ENCODE measurements at regions not wholly inside any gene's neighbourhood (a gene's known extent, or its start where the extent isn't known, plus 50 kb on each side); places are given as distances from the start of the nearest gene placed in this dataset.

DNA sequence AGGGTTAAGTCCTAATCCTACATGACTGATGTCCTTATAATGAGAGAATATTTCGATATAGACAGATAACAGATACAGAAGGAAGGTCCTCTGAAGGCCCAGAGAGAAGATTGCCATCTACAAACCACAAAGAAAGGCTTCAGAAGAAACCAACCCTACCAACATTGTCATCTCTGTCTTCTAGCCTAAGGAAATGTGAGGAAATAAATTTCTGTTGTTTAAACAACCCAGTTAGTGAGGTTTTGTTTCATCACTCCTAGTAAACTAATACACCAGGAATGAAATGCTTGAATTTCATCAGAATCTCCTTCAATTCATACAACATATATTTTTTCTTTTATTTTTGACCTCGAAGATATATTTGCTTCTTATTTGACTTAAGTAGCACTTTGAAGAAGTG, 1527.8 kb downstream of the STIM2 start:
- Histone ChIP-seq H3K9ac (ENCODE audit: low read length) (no peak overlapping the region), H3K27me3 (ENCODE audit: control insufficient read depth, insufficient read depth, low read length) (no peaks in the 10 kb centered on the region), H3K4me3 (ENCODE audit: low read length) (no peak overlapping the region), H3K4me1 (ENCODE audit: control insufficient read depth, insufficient read depth, low read length) (no peaks in the 10 kb centered on the region), H3K36me3 (ENCODE audit: control insufficient read depth, insufficient read depth, low read length) (no peaks in the 10 kb centered on the region), H3K27ac (ENCODE audit: low read depth, low read length) (no peak overlapping the region)

DNA sequence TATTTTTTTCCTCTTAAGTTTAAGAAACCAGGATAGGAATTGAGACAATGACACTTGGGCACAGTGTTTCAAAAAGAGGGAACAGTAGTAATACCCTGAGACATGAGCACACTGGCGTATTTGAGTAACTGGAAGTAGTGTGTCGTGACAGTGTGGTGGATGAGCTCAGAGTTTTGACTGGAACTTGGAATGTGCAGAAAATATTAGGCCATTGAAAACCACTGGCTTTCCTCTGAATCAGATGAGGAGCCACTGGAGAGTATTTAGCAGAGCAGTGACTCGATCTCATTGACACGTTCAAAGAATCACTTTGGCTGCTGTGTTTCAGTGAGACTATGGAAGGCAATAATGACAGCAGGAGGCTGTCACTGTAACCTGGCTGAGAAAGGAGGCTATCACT, 1531.2 kb downstream of the STIM2 start:
- Histone ChIP-seq H3K4me3 (ENCODE audit: low read length) (no peak overlapping the region), H3K4me1 (ENCODE audit: control insufficient read depth, insufficient read depth, low read length) (no peaks in the 10 kb centered on the region), H3K36me3 (ENCODE audit: control insufficient read depth, insufficient read depth, low read length) (no peaks in the 10 kb centered on the region), H3K27me3 (ENCODE audit: control insufficient read depth, insufficient read depth, low read length) (no peaks in the 10 kb centered on the region), H3K9ac (ENCODE audit: low read length) (no peak overlapping the region), H3K27ac (ENCODE audit: low read depth, low read length) (no peak overlapping the region)

DNA sequence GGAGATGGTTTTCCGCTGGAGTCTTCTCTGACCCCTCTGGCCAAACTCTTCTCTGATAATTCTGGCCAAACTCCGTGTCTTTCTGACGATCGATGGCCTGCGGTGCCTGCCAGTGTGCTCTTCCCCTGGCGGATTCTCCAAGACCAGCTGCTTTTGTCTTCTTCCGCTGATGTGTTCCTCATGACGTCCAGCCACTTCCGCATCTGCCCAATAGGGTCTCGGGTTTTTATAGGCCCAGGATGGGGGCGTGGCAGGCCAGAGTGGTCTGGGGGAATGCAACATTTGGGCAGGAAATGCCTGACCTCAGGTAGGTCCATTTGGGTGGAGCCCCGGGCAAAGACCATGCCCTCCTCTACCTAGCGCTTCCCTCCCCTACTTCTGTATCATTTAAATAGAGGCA, 1542.1 kb downstream of the STIM2 start:
- Histone ChIP-seq H3K27ac (ENCODE audit: low read depth, low read length) (no peak overlapping the region), H3K27me3 (ENCODE audit: control insufficient read depth, insufficient read depth, low read length) (no peaks in the 10 kb centered on the region), H3K36me3 (ENCODE audit: control insufficient read depth, insufficient read depth, low read length) (no peaks in the 10 kb centered on the region), H3K9ac (ENCODE audit: low read length) (no peak overlapping the region), H3K4me3 (ENCODE audit: low read length) (no peak overlapping the region), H3K4me1 (ENCODE audit: control insufficient read depth, insufficient read depth, low read length) (no peaks in the 10 kb centered on the region)

DNA sequence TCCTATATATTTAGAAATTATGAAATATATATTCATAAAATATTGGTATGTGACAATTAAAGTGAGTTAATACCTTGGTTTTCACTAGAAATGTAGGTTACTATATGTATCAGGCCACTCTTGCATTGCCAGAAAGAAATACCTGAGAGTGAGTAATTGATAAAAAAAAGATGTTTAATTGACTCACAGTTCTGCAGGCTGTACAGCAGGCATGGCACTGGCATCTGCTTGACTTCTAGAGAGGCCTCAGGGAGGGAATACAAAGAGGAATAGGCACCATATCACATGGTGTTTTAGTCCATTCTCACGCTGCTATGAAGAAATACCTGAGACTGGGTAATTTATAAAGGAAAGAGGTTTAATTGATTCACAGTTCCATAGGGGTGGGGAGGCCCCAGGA, 1560.6 kb downstream of the STIM2 start:
- H3K36me3 ChIP-seq (ENCODE audit: control insufficient read depth, insufficient read depth, low read length), result no peaks in the 10 kb centered on the region
- H3K4me1 ChIP-seq (ENCODE audit: control insufficient read depth, insufficient read depth, low read length), result no peaks in the 10 kb centered on the region
- no peak overlapping the region for H3K9ac ChIP-seq (ENCODE audit: low read length)
- H3K4me3 ChIP-seq (ENCODE audit: low read length), result no peak overlapping the region
- no peak overlapping the region for H3K27ac ChIP-seq (ENCODE audit: low read depth, low read length)
- H3K27me3 ChIP-seq (ENCODE audit: control insufficient read depth, insufficient read depth, low read length), result no peaks in the 10 kb centered on the region

DNA sequence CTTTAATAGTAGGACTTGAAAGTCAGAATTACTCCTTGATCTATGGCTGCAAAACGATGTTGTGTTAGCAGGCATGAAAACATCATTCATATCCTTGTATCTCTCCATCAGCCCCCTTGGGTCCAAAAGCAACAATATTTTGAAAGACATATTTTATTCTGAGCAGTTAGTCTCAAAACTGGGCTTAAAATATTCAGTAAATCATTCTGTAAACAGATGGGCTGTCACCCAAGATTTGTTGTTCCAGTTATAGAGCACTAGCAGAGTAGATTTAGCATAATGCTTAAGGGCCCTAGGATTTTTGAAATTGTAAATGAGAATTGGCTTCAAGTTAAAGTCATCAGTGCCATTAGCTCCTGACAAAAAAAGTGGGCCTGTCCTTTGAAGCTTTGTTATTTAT, 1565.6 kb downstream of the STIM2 start:
- H3K4me1 ChIP-seq (ENCODE audit: control insufficient read depth, insufficient read depth, low read length), result no peaks in the 10 kb centered on the region
- H3K9ac ChIP-seq (ENCODE audit: low read length), result no peak overlapping the region
- no peak overlapping the region for H3K4me3 ChIP-seq (ENCODE audit: low read length)
- H3K36me3 ChIP-seq (ENCODE audit: control insufficient read depth, insufficient read depth, low read length), result no peaks in the 10 kb centered on the region
- no peaks in the 10 kb centered on the region for H3K27me3 ChIP-seq (ENCODE audit: control insufficient read depth, insufficient read depth, low read length)
- no peak overlapping the region for H3K27ac ChIP-seq (ENCODE audit: low read depth, low read length)

DNA sequence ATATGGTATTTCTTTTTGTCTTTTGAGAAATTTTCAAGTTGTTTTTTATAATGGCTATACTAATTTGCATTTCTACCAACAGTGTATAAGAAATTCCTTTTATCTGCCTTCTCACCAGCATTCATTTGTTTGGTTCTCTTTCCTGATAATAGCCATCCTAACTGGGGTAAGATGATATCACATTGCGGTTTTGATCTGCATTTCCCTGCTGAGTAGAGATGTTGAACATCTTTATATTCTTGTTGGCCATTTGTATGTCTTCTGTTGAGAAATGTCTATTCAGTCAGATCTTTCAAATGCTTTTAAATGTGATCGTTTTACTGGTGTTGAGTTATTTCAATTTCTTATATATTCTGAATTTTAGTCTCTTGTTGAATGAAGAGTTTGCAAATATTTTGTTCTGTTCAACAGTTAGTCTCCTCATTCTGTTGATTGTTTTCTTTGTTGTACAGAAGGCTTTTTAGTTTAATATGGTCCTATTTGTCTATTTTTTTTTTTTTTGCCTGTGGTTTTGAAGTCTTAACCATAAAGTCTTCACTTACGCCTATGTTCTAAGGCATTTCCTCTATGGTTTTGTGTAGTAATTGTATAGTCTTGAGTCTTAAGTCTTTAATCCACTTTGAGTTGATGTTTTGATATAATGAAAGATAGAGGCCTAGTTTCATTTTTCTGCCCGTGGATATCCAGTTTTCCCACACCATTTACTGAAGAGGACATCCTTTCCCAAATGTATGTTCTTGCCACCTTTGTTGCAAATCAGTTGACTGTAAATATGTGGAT, 1566.9 kb downstream of the STIM2 start:
- Histone ChIP-seq H3K9ac (ENCODE audit: low read length) (no peak overlapping the region), H3K36me3 (ENCODE audit: control insufficient read depth, insufficient read depth, low read length) (no peaks in the 10 kb centered on the region), H3K27me3 (ENCODE audit: control insufficient read depth, insufficient read depth, low read length) (no peaks in the 10 kb centered on the region), H3K27ac (ENCODE audit: low read depth, low read length) (no peak overlapping the region), H3K4me3 (ENCODE audit: low read length) (no peak overlapping the region), H3K4me1 (ENCODE audit: control insufficient read depth, insufficient read depth, low read length) (no peaks in the 10 kb centered on the region)

DNA sequence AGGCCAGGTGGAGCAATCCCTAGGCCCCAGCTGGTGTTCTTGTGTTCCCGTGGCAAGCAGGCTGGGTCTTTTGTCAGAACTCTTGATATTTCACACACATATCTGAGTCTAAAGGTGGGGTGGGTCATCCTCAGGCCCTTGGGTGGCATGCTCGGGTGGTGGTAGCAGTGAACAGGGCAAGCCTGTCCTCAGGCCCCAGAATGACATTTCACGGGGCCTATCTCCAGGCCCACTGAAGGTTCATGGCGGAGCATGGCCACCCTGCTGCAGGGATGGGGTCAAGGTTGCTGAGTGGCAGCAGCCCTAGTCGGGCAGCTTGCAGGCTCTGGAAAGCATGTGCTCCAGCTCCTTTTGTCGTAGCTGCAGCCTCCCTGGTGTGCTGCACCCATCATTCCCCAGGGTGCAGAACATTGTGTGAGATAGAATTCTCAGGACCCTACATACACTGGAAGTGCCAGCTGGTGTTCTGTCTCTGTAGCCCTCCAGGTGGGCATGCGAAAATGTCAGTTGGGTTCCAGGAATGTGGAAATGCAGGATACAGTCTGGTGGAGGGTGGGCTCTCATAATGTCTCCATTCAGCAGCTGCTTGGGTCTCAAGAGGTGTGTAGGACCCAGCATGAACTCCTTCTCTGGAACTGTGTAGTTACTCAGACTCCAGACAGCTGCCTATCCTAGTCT, 1571.8 kb downstream of the STIM2 start:
- no peak overlapping the region for H3K9ac ChIP-seq (ENCODE audit: low read length)
- no peak overlapping the region for H3K4me3 ChIP-seq (ENCODE audit: low read length)
- no peaks in the 10 kb centered on the region for H3K36me3 ChIP-seq (ENCODE audit: control insufficient read depth, insufficient read depth, low read length)
- H3K4me1 ChIP-seq (ENCODE audit: control insufficient read depth, insufficient read depth, low read length), result no peaks in the 10 kb centered on the region
- H3K27ac ChIP-seq (ENCODE audit: low read depth, low read length), result no peak overlapping the region
- no peaks in the 10 kb centered on the region for H3K27me3 ChIP-seq (ENCODE audit: control insufficient read depth, insufficient read depth, low read length)

DNA sequence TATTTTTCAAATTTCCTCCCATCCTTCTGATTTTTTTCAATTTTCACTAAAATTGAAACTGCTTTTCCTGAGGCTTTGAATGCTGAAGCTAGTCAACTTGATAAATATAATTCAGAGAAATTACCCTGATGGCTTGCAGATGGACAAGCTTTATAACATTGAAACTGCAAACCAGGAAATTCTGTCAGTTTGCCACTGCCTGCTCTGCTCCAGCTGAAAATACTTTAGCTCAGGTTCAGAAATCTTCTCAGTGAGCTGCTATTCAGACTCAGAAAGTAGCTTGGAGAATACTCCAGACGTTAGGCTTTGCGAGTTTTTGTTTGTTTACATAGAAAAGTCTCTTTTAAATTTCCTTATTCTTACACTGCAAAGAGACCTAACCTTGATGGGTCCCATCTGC, 1574.7 kb downstream of the STIM2 start:
- Histone ChIP-seq H3K9ac (ENCODE audit: low read length) (no peak overlapping the region), H3K36me3 (ENCODE audit: control insufficient read depth, insufficient read depth, low read length) (no peaks in the 10 kb centered on the region)

DNA sequence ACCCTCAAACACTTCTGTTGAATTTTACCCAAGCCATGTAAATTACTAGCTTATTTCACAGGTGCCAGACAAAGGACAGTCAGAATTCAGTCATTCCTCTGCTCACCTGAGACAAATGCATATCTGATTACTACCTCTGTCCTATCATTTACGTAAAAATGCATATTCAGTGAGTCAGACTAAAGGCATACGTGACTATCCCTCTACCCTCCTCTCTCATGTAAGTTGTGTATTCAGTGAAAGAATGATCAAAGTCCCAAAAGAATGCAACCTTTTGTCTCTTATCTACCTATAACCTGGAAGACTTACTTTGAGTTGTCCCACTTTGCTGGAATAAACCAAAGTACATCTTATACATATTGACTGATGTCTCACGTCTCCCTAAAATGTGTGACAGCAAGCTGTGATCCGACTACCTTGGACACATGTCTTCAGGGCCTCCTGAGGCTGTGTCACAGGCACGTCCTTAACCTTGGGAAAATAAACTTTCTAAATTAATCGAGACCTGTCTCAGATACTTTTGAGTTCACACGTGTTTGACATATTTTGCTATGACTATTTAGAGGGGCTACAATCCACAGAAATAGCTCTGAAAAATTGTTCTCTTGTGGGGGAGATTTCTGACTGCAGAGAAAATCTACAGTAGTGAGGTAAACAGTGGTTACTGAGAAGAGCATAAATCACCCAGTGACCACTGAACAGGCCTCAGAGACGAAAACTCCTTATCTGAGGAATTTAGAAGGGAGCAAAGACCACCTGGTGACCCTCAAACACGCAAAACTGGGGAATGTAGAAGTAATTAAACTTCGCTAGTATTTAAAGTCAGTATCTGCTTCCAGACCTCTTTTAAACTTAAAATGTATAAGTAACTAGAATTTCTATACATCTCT, 1575.8 kb downstream of the STIM2 start:
- no peak overlapping the region for H3K27ac ChIP-seq (ENCODE audit: low read depth, low read length)
- no peak overlapping the region for H3K9ac ChIP-seq (ENCODE audit: low read length)
- H3K36me3 ChIP-seq (ENCODE audit: control insufficient read depth, insufficient read depth, low read length), result no peaks in the 10 kb centered on the region
- H3K4me3 ChIP-seq (ENCODE audit: low read length), result no peak overlapping the region
- no peaks in the 10 kb centered on the region for H3K27me3 ChIP-seq (ENCODE audit: control insufficient read depth, insufficient read depth, low read length)
- no peaks in the 10 kb centered on the region for H3K4me1 ChIP-seq (ENCODE audit: control insufficient read depth, insufficient read depth, low read length)

More for the DNA sequence above, 1574.7 kb downstream of the STIM2 start:
- H3K27ac ChIP-seq (ENCODE audit: low read depth, low read length), result no peak overlapping the region
- no peak overlapping the region for H3K4me3 ChIP-seq (ENCODE audit: low read length)
- no peaks in the 10 kb centered on the region for H3K4me1 ChIP-seq (ENCODE audit: control insufficient read depth, insufficient read depth, low read length)
- no peaks in the 10 kb centered on the region for H3K27me3 ChIP-seq (ENCODE audit: control insufficient read depth, insufficient read depth, low read length)

DNA sequence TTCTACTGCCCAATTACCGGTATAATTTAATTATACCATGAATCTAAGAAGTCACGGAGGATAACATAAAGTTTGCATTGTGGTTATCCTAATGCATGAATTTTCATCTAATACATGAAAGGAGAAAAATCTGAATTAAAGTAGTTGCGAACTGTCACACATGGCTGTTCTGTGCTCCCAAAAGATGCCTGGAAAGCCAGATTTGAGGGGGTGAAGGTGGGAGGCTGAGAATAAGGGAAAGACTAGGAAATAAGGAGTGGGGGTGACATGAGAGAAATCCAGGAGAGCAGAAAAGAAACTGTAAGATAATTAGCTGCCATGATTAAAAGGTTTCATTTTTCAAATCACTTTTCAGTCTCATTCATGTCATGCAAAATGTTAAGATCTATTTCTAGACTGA, 1582.7 kb downstream of the STIM2 start:
- Histone ChIP-seq H3K9ac (ENCODE audit: low read length) (no peak overlapping the region), H3K36me3 (ENCODE audit: control insufficient read depth, insufficient read depth, low read length) (no peaks in the 10 kb centered on the region), H3K4me1 (ENCODE audit: control insufficient read depth, insufficient read depth, low read length) (no peaks in the 10 kb centered on the region), H3K27me3 (ENCODE audit: control insufficient read depth, insufficient read depth, low read length) (no peaks in the 10 kb centered on the region), H3K4me3 (ENCODE audit: low read length) (no peak overlapping the region), H3K27ac (ENCODE audit: low read depth, low read length) (no peak overlapping the region)

DNA sequence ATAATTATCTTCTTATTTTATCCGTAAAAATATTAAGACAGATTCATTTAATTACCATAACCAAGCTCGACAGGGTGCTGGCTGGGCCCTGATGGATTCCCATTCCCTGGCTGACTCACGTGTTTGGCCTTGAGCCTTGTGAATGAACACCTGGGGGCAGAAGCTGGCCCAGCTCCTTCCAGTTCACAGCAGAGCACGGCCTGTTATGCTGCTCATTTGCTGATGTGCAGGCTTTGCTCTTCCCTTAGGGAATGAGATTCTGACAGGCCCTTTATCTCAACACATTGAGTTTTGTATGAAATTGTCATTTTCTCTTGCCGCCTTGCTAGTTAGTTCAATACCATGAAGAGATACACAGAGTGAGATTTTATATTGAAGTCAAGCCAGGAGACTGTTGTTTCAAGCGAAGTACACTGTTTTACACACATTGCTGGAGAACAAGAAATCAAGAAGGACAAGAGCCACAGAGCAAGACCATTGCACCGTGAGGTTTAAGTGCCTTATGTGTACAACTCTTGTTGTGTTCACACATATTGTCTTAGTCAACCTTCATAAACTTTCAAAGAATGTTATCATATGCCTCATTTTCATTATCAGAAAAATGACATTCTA, 1583.3 kb downstream of the STIM2 start:
- Histone ChIP-seq H3K4me1 (ENCODE audit: control insufficient read depth, insufficient read depth, low read length) (no peaks in the 10 kb centered on the region), H3K36me3 (ENCODE audit: control insufficient read depth, insufficient read depth, low read length) (no peaks in the 10 kb centered on the region), H3K27me3 (ENCODE audit: control insufficient read depth, insufficient read depth, low read length) (no peaks in the 10 kb centered on the region), H3K9ac (ENCODE audit: low read length) (no peak overlapping the region), H3K4me3 (ENCODE audit: low read length) (no peak overlapping the region), H3K27ac (ENCODE audit: low read depth, low read length) (no peak overlapping the region)

DNA sequence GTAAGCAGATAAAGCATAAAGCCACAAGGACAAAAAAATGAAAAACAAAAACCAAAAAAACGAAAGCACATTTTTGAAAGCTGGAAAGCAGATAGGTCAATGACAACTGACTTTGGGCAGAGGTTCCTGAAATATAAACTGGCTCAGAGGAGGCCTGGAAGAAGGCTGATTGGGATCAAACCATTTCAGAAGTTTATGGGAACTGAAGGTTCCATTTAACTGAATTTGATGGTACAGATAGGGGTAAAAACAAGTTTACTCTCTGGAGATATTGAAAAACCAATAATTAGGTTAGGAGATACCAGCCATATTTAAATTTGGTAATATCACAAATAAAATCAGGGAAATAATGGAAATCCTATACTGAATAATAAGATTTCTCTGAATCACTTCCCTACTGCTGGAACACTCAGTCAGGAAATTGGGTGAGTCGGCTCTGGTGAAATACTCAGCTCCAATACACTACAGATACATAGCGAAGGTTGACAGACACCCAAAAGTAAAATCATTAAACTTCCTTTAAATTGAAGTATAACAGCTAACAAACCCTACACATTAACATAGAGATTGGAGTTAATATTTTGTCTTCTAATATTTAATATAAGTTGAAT, 1584.3 kb downstream of the STIM2 start:
- Histone ChIP-seq H3K4me3 (ENCODE audit: low read length) (no peak overlapping the region), H3K27me3 (ENCODE audit: control insufficient read depth, insufficient read depth, low read length) (no peaks in the 10 kb centered on the region), H3K27ac (ENCODE audit: low read depth, low read length) (no peak overlapping the region), H3K4me1 (ENCODE audit: control insufficient read depth, insufficient read depth, low read length) (no peaks in the 10 kb centered on the region), H3K9ac (ENCODE audit: low read length) (no peak overlapping the region), H3K36me3 (ENCODE audit: control insufficient read depth, insufficient read depth, low read length) (no peaks in the 10 kb centered on the region)
